ENCODE measurements at regions not wholly inside any gene's neighbourhood (a gene's known extent, or its start where the extent isn't known, plus 50 kb on each side); places are given as distances from the start of the nearest gene placed in this dataset.

DNA sequence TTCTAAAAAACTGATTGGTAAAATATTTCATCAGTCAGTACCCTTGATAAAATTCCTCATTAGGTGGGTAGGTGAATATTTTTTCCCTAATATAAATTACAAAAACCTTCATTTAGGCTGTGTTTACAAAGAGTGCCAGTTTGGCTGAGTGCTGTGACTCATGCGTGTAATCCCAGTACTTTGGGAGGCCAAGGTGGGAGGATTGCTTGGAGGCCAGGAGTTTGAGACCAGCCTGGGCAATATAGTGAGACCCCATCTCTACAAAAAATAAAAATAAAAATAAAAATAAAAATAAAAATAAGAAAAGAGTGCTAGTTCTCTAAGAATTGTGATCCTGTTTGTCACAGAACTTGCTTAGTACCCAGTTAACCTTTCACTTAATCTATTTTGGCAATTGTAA, 398.4 kb upstream of the RGS6 start:
- no peak overlapping the region for H3K4me3 ChIP-seq (replicated peaks; ENCODE audit: low read depth, low read length)
- no peak for DNase-seq (ENCODE audit: extremely low read depth, low read depth)
- TF ChIP-seq, protein P1, sequence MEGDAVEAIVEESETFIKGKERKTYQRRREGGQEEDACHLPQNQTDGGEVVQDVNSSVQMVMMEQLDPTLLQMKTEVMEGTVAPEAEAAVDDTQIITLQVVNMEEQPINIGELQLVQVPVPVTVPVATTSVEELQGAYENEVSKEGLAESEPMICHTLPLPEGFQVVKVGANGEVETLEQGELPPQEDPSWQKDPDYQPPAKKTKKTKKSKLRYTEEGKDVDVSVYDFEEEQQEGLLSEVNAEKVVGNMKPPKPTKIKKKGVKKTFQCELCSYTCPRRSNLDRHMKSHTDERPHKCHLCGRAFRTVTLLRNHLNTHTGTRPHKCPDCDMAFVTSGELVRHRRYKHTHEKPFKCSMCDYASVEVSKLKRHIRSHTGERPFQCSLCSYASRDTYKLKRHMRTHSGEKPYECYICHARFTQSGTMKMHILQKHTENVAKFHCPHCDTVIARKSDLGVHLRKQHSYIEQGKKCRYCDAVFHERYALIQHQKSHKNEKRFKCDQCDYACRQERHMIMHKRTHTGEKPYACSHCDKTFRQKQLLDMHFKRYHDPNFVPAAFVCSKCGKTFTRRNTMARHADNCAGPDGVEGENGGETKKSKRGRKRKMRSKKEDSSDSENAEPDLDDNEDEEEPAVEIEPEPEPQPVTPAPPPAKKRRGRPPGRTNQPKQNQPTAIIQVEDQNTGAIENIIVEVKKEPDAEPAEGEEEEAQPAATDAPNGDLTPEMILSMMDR (IDR thresholded peaks at IDR 0.05; ENCODE audit: low read depth, low read length, missing control alignments) = no peak

DNA sequence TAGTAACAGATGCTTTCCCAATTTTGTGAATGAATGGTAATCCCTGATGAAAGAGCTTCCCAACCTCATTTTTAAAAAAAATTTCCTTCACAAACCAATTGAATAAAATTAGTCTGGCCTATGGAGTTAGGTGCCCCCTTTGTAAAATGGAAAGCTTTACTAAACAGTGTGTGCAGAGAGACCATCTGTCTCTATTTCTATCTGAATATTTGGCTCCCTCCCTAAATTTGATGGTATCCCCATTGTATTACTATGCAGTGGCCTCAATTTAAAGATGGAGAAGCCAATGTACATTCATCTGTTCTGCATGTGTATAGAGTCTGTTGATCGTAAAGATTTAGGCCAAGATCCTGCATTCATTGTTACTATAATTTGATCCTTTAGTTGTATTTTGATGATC, 397.7 kb upstream of the RGS6 start:
- no peak overlapping the region for H3K4me3 ChIP-seq (replicated peaks; ENCODE audit: low read depth, low read length)
- TF ChIP-seq, protein P1 (IDR thresholded peaks at IDR 0.05; ENCODE audit: low read depth, low read length, missing control alignments) = no peak
- DNase-seq (ENCODE audit: extremely low read depth, low read depth) = no peak

DNA sequence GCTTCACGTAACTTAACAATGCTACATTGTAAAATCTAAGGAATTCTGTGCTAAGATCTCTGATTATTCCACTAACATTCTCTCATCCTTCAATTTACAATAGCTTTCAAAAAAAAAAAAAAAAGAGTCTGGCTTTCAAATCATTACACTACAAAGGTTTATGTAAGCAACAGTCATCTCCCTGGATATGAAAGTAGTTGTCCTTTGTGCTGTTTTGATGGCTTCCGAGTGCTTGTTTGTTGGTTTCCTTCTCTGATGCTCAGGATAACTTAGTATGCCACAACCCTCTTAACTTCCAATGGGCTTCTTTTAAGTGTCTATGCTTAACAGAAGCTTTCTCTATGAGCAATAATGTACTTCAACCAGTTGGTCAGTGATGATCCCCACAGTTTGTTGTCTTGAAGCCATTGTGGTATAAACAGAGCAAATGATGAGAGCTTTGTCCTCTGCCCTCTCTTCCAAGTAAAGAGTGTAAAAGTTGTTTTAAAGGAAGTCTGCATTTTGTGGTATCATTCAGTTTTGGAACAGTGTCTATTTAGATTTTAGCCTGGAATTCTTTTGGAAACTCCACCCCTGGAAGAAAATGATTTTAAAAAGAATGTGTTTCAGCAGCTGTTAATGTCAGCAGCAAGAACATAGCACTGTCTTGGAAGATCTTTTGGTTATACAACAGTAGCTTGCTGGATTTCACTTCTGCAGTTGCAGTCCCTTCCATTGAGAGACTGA, 396.1 kb upstream of the RGS6 start:
- no peak for DNase-seq (ENCODE audit: extremely low read depth, low read depth)
- TF ChIP-seq, protein P1 (IDR thresholded peaks at IDR 0.05; ENCODE audit: low read depth, low read length, missing control alignments) = no peak
- no peak overlapping the region for H3K4me3 ChIP-seq (replicated peaks; ENCODE audit: low read depth, low read length)

DNA sequence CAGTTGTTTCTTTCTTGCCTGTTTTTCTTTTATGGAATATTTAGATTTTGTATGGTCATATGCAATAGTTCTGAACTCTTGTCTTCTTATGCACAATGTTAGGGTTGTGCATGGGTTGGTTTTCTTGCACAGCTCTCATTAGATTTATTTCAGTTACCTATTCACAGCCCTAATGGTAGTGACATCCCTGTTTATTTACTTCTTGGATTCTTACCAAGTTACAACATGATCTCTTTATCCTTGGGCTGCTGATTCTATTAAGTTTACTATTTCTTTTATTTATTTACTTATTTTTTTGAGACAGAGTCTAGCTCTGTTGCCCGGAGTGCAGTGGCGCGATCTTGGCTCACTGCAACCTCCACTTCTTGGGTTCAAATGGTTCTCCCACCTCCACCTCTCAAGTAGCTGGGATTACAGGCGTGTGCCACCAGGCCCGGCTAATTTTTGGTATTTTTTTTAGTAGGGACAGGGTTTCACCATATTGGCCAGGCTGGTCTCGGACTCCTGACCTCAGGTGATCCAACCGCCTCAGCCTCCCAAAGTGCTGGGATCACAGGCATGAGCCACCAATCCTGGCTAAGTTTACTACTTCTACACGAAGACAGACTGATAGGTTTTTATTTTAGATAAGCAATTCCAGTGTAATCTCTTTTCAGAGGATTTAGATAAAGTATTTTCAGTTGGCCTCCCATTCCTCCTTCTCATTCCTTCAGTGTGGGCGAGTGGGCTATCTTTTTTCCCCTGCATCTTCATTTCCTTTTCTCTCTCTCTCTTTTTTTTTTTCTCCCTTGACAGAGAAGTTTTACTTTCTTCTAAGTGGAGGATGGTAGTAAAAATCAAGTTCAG, 395.1 kb upstream of the RGS6 start:
- no peak overlapping the region for H3K4me3 ChIP-seq (replicated peaks; ENCODE audit: low read depth, low read length)
- DNase-seq (ENCODE audit: extremely low read depth, low read depth) = no peak
- TF ChIP-seq, protein P1 (IDR thresholded peaks at IDR 0.05; ENCODE audit: low read depth, low read length, missing control alignments) = no peak

DNA sequence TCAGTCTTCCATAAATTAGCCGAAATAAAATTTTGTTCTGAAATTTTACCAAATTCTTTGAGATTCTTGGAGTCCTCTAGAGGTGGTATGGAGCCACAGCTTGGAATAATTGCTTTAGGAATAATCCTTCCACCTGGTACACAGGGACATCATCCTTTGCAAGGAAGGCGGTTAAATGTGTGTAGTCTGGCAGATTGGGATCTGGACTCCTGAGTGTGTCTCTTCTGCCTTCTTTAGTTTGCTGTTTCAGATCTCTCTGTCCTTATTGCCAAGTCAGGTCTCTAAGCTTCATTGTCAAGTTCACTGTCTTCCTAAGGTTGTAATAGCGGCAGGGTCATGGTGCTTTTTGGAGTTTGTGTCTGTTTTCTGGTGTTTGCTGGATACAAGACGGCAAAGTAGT, 393.9 kb upstream of the RGS6 start:
- no peak overlapping the region for H3K4me3 ChIP-seq (replicated peaks; ENCODE audit: low read depth, low read length)
- no peak for DNase-seq (ENCODE audit: extremely low read depth, low read depth)
- TF ChIP-seq, protein P1 (IDR thresholded peaks at IDR 0.05; ENCODE audit: low read depth, low read length, missing control alignments) = no peak

DNA sequence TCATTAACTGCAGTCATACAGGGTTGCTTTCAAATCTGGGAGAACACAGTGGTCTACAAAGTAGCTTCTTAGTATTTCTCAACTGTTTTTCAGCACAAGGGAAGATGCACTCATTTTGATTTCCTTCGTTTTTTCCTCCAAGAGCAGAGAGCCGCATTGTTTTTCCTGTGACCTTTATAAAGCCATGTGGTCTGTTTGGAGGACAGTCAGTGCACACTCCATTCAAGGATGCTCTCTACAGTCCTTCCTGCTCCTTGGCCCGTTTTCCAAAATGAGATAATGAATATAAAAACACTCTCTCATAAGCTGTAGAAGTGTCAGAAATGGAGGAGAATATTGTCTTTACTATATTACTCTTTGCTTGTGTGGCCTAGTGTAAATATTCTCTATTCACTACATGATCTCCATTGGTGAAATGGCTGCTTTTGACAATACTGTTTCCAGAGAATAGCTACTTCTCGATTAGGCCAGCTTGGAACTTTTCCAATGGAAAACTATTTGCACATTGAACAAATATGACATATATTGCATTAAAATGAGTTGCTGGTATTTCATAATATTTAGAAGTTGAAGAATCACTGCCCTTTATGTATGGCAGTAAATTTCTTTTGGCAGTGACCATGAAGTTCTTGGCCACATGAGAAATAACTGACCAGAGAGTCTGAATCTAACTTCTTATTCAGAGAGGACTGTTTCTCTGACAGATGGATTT, 393.1 kb upstream of the RGS6 start:
- DNase-seq (ENCODE audit: extremely low read depth, low read depth) = no peak
- H3K4me3 ChIP-seq (replicated peaks; ENCODE audit: low read depth, low read length) = no peak overlapping the region
- TF ChIP-seq, protein P1 (IDR thresholded peaks at IDR 0.05; ENCODE audit: low read depth, low read length, missing control alignments) = no peak

Measured in HFF-Myc (cell line).